ENCODE measurements at regions not wholly inside any gene's neighbourhood (a gene's known extent, or its start where the extent isn't known, plus 50 kb on each side); places are given as distances from the start of the nearest gene placed in this dataset.

DNA sequence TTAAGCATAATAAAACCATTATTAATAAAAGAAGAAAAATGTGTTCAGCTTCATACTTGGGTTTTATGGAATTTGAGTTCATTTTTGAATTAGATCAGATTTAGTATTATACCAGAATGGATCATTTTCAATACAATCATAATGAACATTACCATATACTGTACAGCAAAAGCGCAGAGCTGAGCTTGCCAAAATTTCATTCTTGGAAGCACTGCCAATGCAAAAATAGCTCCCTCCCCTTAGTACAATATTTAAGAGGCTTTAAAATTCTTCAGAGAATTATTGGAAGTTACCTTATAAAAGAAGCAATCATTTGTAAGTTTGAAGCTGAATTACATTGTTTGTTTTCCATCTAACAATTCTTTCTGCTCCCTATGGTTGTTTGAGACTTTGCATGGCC lies 938.1 kb upstream of the SLC39A10 start:
- 80 to 83% methylated on average over 1 of the region's 1 CpG for WGBS, 2 donors
- no peak for DNase-seq
- TF ChIP-seq, protein P1, sequence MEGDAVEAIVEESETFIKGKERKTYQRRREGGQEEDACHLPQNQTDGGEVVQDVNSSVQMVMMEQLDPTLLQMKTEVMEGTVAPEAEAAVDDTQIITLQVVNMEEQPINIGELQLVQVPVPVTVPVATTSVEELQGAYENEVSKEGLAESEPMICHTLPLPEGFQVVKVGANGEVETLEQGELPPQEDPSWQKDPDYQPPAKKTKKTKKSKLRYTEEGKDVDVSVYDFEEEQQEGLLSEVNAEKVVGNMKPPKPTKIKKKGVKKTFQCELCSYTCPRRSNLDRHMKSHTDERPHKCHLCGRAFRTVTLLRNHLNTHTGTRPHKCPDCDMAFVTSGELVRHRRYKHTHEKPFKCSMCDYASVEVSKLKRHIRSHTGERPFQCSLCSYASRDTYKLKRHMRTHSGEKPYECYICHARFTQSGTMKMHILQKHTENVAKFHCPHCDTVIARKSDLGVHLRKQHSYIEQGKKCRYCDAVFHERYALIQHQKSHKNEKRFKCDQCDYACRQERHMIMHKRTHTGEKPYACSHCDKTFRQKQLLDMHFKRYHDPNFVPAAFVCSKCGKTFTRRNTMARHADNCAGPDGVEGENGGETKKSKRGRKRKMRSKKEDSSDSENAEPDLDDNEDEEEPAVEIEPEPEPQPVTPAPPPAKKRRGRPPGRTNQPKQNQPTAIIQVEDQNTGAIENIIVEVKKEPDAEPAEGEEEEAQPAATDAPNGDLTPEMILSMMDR (IDR thresholded peaks at IDR 0.05) = no peak
- no peak for TF ChIP-seq POLR2A (IDR thresholded peaks at IDR 0.05)
- Histone ChIP-seq H3K27ac (no peak overlapping the region), H3K9me3 (no peaks in the 10 kb centered on the region), H3K36me3 (no peaks in the 10 kb centered on the region), H3K27me3 (no peaks in the 10 kb centered on the region), H3K4me1 (no peaks in the 10 kb centered on the region), H3K4me3 (replicated peaks in 1 of 3) (no peak overlapping the region)
- intact Hi-C loops (cut with DNase I) = no loop called here

DNA sequence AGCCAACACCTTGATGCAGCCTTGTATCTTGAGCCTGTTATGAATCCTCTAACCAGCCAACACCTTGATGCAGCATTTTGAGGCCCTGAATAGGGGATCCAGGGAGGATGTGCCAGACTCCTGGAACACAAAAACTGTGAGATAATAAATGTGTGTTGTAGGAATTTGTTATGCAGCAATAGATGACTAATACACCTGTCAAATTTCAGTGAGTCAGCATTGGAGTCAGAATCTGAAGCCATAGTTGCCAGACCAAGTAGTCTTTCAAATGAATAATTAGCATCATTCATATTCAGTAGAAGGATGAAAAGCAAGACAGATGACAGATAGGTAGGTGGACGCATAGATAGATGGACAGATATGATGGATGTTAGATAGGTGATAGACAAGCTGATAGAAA lies 942.5 kb upstream of the SLC39A10 start:
- H3K4me3 ChIP-seq (replicated peaks in 1 of 3) = no peak overlapping the region
- no peaks in the 10 kb centered on the region for H3K36me3 ChIP-seq
- intact Hi-C loops (cut with DNase I) = no loop called here
- no peaks in the 10 kb centered on the region for H3K4me1 ChIP-seq
- 94 to 96% methylated on average over 1 of the region's 1 CpG for WGBS, 2 donors
- no peak for DNase-seq
- TF ChIP-seq, protein P1 (IDR thresholded peaks at IDR 0.05) = no peak
- no peak for TF ChIP-seq POLR2A (IDR thresholded peaks at IDR 0.05)
- H3K27me3 ChIP-seq = no peaks in the 10 kb centered on the region
- H3K9me3 ChIP-seq = no peaks in the 10 kb centered on the region
- H3K27ac ChIP-seq = no peak overlapping the region

DNA sequence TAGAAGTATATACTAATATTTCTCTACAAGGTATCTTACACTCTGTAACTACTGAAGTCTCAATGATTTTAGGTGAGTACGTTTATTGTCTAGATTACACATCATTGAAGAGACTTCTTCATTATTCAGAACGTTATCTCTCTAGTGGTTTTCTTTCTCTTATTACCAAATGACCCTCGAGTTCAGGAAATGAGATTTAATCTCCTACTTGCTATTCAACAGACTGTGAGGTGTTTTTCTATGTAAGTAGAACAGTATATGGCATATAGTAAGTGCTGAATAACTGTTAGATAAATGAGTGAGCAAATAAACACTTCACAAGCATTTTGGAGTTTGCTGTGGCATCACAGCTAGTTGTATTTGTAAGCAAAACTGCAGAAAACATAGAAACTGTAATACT lies 947.2 kb upstream of the SLC39A10 start:
- H3K4me3 ChIP-seq (replicated peaks in 1 of 3) = no peak overlapping the region
- DNase-seq = no peak
- no peaks in the 10 kb centered on the region for H3K36me3 ChIP-seq
- intact Hi-C loops (cut with DNase I) = no loop called here
- H3K27ac ChIP-seq = no peak overlapping the region
- TF ChIP-seq, protein P1 (IDR thresholded peaks at IDR 0.05) = no peak
- no peak for TF ChIP-seq POLR2A (IDR thresholded peaks at IDR 0.05)
- 39 to 40% methylated on average over 3 of the region's 3 CpGs for WGBS, 2 donors
- no peaks in the 10 kb centered on the region for H3K4me1 ChIP-seq
- H3K27me3 ChIP-seq = no peaks in the 10 kb centered on the region
- H3K9me3 ChIP-seq = no peaks in the 10 kb centered on the region

DNA sequence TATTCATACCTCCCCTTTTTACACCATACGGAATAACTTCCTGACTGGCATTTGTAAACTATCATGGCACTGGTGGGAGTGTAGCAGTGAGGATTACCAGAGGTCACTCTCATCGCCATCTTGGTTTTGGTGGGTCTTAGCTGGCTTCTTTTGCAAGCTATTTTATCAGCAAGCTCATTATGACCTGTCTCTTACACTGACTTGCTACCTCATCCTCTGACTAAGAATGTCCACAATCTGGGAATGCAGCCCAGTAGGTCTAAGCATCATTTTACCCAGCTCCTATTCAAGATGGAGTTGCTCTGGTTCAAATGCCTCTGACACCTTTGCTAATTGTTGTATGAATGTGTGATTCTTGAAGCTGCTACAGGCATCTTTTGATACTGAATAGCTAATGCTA lies 950.8 kb upstream of the SLC39A10 start:
- Histone ChIP-seq H3K4me1 (no peaks in the 10 kb centered on the region), H3K9me3 (no peaks in the 10 kb centered on the region), H3K36me3 (no peaks in the 10 kb centered on the region), H3K4me3 (replicated peaks in 1 of 3) (no peak overlapping the region), H3K27ac (no peak overlapping the region), H3K27me3 (no peaks in the 10 kb centered on the region)
- DNase-seq = no peak
- intact Hi-C loops (cut with DNase I) = no loop called here
- WGBS, 2 donors = 91% methylated on average over 2 of the region's 2 CpGs
- TF ChIP-seq POLR2A (IDR thresholded peaks at IDR 0.05) = no peak
- TF ChIP-seq, protein P1 (IDR thresholded peaks at IDR 0.05) = no peak

DNA sequence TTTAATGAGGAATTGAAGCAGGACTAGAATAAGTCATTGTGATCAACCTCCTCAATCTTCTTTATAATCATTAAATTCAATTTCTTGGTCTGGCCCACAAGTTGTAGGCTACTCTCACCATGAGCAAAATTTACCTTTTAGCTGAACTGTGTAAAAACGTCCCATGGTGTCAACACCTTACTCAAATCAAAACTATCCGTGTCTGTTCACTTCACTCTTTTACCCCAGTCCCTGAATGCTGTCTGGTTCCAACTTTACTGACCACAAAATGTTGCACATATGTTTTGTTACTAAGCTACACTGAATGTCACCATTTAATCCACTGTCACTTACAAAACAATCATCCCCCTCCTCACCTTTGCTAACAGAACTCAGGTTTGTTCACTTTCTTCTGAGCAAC lies 951.6 kb upstream of the SLC39A10 start:
- TF ChIP-seq POLR2A (IDR thresholded peaks at IDR 0.05) = no peak
- TF ChIP-seq, protein P1 (IDR thresholded peaks at IDR 0.05) = no peak
- Histone ChIP-seq H3K27me3 (no peaks in the 10 kb centered on the region), H3K4me3 (replicated peaks in 1 of 3) (no peak overlapping the region), H3K4me1 (no peaks in the 10 kb centered on the region), H3K36me3 (no peaks in the 10 kb centered on the region), H3K27ac (no peak overlapping the region), H3K9me3 (no peaks in the 10 kb centered on the region)
- no peak for DNase-seq
- 74 to 77% methylated on average over 2 of the region's 2 CpGs for WGBS, 2 donors
- intact Hi-C loops (cut with DNase I) = no loop called here
